ENCODE measurements at regions not wholly inside any gene's neighbourhood (a gene's known extent, or its start where the extent isn't known, plus 50 kb on each side); places are given as distances from the start of the nearest gene placed in this dataset.

DNA sequence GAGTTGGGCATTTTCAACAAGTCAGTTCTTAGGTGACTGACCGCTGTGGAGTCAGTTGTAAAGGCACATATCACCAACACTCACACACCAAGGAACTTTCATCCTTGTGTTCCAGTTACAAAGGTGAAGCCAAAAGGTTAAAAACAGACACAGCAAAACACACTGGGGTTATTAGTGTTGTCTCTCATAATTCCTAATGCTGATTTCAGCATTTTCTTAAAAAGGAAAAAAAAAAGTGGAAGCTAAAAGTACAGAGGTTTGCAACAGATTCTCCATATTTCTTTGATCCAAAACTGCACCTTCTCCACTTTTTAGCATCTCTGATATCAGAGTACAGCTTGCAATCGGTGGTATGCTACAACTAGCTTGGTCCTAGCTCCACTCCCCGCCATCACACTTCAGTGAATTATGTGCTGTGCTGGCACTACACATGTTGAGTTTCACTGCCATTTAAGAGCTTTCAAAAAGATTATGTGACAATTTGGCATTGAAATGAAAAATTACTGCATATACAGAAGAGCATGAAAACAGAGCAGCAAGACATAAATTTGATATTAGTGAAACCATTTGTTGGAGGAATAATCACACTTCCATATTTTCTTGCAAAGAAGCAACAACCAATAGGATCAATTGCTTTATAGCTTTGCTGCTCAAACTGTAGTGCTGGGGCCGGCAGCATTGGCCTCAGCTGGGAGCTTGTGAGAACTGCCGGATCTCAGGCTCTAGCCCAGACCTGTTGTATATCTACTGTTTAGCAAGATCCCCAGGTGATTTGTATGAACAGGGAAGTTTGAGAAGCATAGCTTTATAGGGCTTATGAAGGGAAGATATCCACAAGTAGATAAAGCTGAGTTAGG, 62.3 kb upstream of the DAPL1 start:
- no TSS peak for BruUV-seq (replicated peaks)
- Mint-ChIP-seq H3K36me3 (ENCODE audit: insufficient read depth, unreplicated experiment) (no peaks in the 10 kb centered on the region), H3K4me3 (ENCODE audit: low read depth, unreplicated experiment) (no peak overlapping the region), H3K4me1 (ENCODE audit: low read depth, unreplicated experiment) (peaks cover 14% of the 10 kb centered on the region), H3K27ac (ENCODE audit: unreplicated experiment) (no peak overlapping the region), H3K9me3 (ENCODE audit: low read depth, unreplicated experiment) (no peaks in the 10 kb centered on the region), H3K27me3 (ENCODE audit: unreplicated experiment) (peaks cover 8% of the 10 kb centered on the region)
- no peak for DNase-seq
- TF ChIP-seq, protein P1, sequence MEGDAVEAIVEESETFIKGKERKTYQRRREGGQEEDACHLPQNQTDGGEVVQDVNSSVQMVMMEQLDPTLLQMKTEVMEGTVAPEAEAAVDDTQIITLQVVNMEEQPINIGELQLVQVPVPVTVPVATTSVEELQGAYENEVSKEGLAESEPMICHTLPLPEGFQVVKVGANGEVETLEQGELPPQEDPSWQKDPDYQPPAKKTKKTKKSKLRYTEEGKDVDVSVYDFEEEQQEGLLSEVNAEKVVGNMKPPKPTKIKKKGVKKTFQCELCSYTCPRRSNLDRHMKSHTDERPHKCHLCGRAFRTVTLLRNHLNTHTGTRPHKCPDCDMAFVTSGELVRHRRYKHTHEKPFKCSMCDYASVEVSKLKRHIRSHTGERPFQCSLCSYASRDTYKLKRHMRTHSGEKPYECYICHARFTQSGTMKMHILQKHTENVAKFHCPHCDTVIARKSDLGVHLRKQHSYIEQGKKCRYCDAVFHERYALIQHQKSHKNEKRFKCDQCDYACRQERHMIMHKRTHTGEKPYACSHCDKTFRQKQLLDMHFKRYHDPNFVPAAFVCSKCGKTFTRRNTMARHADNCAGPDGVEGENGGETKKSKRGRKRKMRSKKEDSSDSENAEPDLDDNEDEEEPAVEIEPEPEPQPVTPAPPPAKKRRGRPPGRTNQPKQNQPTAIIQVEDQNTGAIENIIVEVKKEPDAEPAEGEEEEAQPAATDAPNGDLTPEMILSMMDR (IDR thresholded peaks at IDR 0.05; ENCODE audit: unreplicated experiment) = no peak
- intact Hi-C loops (cut with micrococcal nuclease; ENCODE audit: unreplicated experiment) = no loop called here
- CTCF ChIA-PET = interaction anchor here (1.2 to 1.5 kb wide), 2 partner anchors 8 to 21 kb away, joined by 3 to 4 read pairs; no protein-coding TSS in a partner anchor

DNA sequence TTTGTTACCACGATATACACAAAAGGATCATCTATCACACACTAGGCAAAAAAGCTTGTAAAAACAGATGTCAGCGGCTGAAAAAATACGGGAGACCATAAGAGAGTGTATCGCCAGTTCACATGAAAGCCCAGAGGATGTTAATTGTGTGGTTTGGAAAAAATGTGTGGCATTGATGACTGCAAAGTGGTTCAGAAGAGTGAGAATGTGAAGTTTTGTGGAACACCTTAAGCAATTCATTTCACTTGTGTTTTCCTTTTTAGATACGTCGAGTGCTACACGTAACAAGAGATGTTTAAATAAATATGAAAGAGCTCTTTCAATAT, 61.7 kb upstream of the DAPL1 start:
- intact Hi-C loops (cut with micrococcal nuclease; ENCODE audit: unreplicated experiment) = no loop called here
- CTCF ChIA-PET = interaction anchor here (1.5 kb wide), 1 partner anchor 9 kb away, joined by 4 read pairs; no protein-coding TSS in a partner anchor
- no peaks in the 10 kb centered on the region for H3K9me3 Mint-ChIP-seq (ENCODE audit: low read depth, unreplicated experiment)
- H3K4me1 Mint-ChIP-seq (ENCODE audit: low read depth, unreplicated experiment) = peaks cover 14% of the 10 kb centered on the region
- no TSS peak for BruUV-seq (replicated peaks)
- no peak for DNase-seq
- peaks cover 8% of the 10 kb centered on the region for H3K27me3 Mint-ChIP-seq (ENCODE audit: unreplicated experiment)
- no peak overlapping the region for H3K27ac Mint-ChIP-seq (ENCODE audit: unreplicated experiment)
- TF ChIP-seq, protein P1 (IDR thresholded peaks at IDR 0.05; ENCODE audit: unreplicated experiment) = no peak
- no peaks in the 10 kb centered on the region for H3K36me3 Mint-ChIP-seq (ENCODE audit: insufficient read depth, unreplicated experiment)
- H3K4me3 Mint-ChIP-seq (ENCODE audit: low read depth, unreplicated experiment) = no peak overlapping the region

DNA sequence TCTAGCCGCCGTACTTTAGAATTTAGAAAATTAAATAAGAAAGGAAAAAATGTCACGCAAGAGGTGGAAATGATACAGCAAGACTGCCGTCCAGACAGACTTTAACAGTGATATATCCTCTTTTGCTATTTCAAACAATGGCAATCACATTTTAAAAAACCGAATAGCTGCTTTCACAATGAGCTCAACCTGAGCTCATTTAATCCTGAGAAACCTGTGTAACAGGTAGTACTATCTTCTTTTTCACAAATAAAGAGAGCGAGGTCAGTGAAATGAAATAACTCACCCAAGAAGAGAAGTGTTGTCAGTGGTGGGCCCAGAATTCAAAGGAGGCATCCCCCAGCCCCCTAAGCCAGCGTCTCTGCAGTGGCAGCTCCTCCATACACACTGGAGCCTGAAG, 60.7 kb upstream of the DAPL1 start:
- peaks cover 11% of the 10 kb centered on the region for H3K4me1 Mint-ChIP-seq (ENCODE audit: low read depth, unreplicated experiment)
- intact Hi-C loops (cut with micrococcal nuclease; ENCODE audit: unreplicated experiment) = no loop called here
- CTCF ChIA-PET = no interaction called here
- BruUV-seq (replicated peaks) = no TSS peak
- H3K27me3 Mint-ChIP-seq (ENCODE audit: unreplicated experiment) = peaks cover 8% of the 10 kb centered on the region
- no peaks in the 10 kb centered on the region for H3K36me3 Mint-ChIP-seq (ENCODE audit: insufficient read depth, unreplicated experiment)
- no peak overlapping the region for H3K27ac Mint-ChIP-seq (ENCODE audit: unreplicated experiment)
- H3K4me3 Mint-ChIP-seq (ENCODE audit: low read depth, unreplicated experiment) = no peak overlapping the region
- no peaks in the 10 kb centered on the region for H3K9me3 Mint-ChIP-seq (ENCODE audit: low read depth, unreplicated experiment)
- no peak for DNase-seq
- TF ChIP-seq, protein P1 (IDR thresholded peaks at IDR 0.05; ENCODE audit: unreplicated experiment) = no peak

DNA sequence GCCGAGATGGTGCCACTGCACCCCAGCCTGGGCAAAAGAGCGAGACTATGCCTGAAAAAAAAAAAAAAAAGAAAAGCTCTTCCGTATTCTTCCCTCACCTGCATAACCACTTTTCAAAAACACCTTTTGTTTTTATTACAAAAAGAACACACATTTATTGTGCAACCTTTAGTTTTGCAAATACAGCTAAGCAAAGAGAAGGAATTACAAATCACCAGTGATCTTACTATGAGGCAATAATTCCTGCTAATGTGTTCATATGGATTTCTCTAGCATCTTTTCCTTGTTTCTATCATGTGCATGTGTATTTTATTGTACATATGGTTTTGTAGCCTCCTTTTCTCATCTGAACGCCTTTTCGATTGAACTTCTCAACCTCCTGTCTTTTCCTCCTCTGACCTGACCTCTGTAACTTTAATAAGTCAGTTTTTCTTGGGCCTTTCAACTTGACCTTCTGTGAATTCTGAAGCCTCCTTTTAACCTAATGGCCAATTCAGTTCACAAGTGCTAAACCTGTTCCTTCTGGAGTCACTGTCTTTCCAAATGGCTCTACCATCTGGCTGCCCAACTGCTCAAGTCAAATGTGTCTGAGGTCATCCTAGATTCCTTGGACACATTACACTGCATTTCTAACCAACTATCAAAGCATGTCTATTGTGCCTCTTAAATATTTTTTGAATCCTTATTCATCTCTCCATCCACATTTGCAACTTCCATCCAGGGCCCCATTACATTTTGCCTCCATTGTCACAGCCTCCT, 59.1 kb upstream of the DAPL1 start:
- CTCF ChIA-PET = no interaction called here
- no TSS peak for BruUV-seq (replicated peaks)
- Mint-ChIP-seq H3K4me1 (ENCODE audit: low read depth, unreplicated experiment) (no peaks in the 10 kb centered on the region), H3K9me3 (ENCODE audit: low read depth, unreplicated experiment) (no peaks in the 10 kb centered on the region), H3K4me3 (ENCODE audit: low read depth, unreplicated experiment) (no peak overlapping the region), H3K27me3 (ENCODE audit: unreplicated experiment) (peaks cover 8% of the 10 kb centered on the region), H3K36me3 (ENCODE audit: insufficient read depth, unreplicated experiment) (no peaks in the 10 kb centered on the region), H3K27ac (ENCODE audit: unreplicated experiment) (no peak overlapping the region)
- intact Hi-C loops (cut with micrococcal nuclease; ENCODE audit: unreplicated experiment) = no loop called here
- TF ChIP-seq, protein P1 (IDR thresholded peaks at IDR 0.05; ENCODE audit: unreplicated experiment) = no peak
- DNase-seq = no peak

Data from Calu3 (cell line).